Lung (tissue), 11 donors: ENCODE measurements at regions not wholly inside any gene's neighbourhood (a gene's known extent, or its start where the extent isn't known, plus 50 kb on each side); places are given as distances from the start of the nearest gene placed in this dataset.

Experiments
- ATAC-seq: fragments of 200-7000 bp; cut with Tn5 transposase; one replicate; pipeline ENCODE4 v1.9.1; 2020; ENCODE audit warnings: moderate number of reproducible peaks; ENCODE audit not compliant: insufficient read depth, low FRiP score
- DNase-seq, 3 donors: peaks; one replicate each; pipeline ENCODE4 v3.0.0-alpha.2; 2013 to 2017
- H3K27ac ChIP-seq, 2 donors: one replicate each; pipeline ENCODE4 v1.5.1; 2013; ENCODE audit warnings: mild to moderate bottlenecking in 2 of 2, moderate library complexity in 2 of 2, control low read depth in 1 of 2, inconsistent platforms in 1 of 2, low read depth in 1 of 2, low read length in 1 of 2
- H3K27me3 ChIP-seq, 3 donors: one replicate each; pipeline ENCODE4 v1.5.1; 2013; ENCODE audit warnings: low read length in 2 of 3; ENCODE audit not compliant: control insufficient read depth in 3 of 3, insufficient read depth in 3 of 3
- H3K36me3 ChIP-seq, 4 donors: one replicate each; pipeline ENCODE4 v1.5.1; 2013; ENCODE audit warnings: low read length in 4 of 4, mild to moderate bottlenecking in 1 of 4, moderate library complexity in 1 of 4; ENCODE audit not compliant: control insufficient read depth in 4 of 4, insufficient read depth in 4 of 4
- H3K4me1 ChIP-seq, 5 donors: one replicate each; pipeline ENCODE4 v1.5.1; 2013; ENCODE audit warnings: low read length in 5 of 5, mild to moderate bottlenecking in 2 of 5, moderate library complexity in 1 of 5; ENCODE audit not compliant: control insufficient read depth in 5 of 5, insufficient read depth in 5 of 5
- H3K4me3 ChIP-seq: one replicate; pipeline ENCODE4 v1.5.1; 2013; ENCODE audit warnings: mild to moderate bottlenecking, control low read depth, moderate library complexity
- H3K9ac ChIP-seq, 2 donors: one replicate each; pipeline ENCODE4 v1.5.1; 2013; ENCODE audit warnings: low read length in 2 of 2, control low read depth in 1 of 2; ENCODE audit not compliant: insufficient read depth in 1 of 2
- H3K9me3 ChIP-seq, 4 donors: one replicate each; pipeline ENCODE4 v1.5.1; 2013; ENCODE audit warnings: low read length in 3 of 4, mild to moderate bottlenecking in 1 of 4, moderate library complexity in 1 of 4; ENCODE audit not compliant: control insufficient read depth in 4 of 4, insufficient read depth in 3 of 4
- WGBS, 2 donors: extraction: QIAGEN DNeasy Blood & Tissue Kit; methylation state at CpG; one replicate each; pipeline ENCODE4 v1.1.7; 2013; 5-methylcytosine and 5-hydroxymethylcytosine counted together
- TF ChIP-seq, protein P1 (sequence below): IDR thresholded peaks from 2 replicates; pipeline ENCODE4 v1.5.1; 2012; ENCODE audit warnings: mild to moderate bottlenecking; ENCODE audit errors: control extremely low read depth, extremely low read depth
- donor health status: control.
- donor health status: control.
- donor health status: Bipolar disorder and iron deficiency.
- donor health status: healthy.
- donor health status: DM: yes; HTN: yes; CAD: no.

DNA sequence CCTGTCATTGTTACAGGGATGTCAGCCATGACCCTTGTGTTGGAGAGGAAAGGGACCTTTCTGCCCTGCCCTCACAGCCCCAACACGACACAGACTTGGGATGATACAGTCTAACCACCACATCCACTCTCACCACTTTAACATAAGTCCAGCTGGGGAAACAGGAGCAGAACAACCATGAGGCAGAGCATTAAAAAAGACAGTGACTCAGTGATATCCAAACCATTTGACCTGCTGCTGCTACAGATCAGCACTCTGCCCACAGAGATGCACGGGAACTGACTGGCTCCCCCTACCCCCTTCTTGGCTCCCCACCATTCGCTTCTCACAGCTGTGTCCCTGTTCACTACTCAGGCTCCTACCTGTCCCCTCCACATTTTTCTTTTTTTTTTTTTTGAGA lies 458.6 kb downstream of the ZNF608 start:
- Histone ChIP-seq H3K9me3 (no peaks in the 10 kb centered on the region), H3K4me3 (no peak overlapping the region), H3K36me3 (no peaks in the 10 kb centered on the region), H3K4me1 (peaks cover 5 to 14% (median 8%) of the 10 kb centered on the region in 5 donors), H3K27ac (peak overlapping the region in 1 of 2 donors; percentile 10), H3K27me3 (no peaks in the 10 kb centered on the region), H3K9ac (no peak overlapping the region)
- WGBS, 2 donors: 95 to 97% methylated on average over 3 of the region's 3 CpGs
- DNase-seq (no peak), ATAC-seq (no peak)
- TF ChIP-seq, protein P1, sequence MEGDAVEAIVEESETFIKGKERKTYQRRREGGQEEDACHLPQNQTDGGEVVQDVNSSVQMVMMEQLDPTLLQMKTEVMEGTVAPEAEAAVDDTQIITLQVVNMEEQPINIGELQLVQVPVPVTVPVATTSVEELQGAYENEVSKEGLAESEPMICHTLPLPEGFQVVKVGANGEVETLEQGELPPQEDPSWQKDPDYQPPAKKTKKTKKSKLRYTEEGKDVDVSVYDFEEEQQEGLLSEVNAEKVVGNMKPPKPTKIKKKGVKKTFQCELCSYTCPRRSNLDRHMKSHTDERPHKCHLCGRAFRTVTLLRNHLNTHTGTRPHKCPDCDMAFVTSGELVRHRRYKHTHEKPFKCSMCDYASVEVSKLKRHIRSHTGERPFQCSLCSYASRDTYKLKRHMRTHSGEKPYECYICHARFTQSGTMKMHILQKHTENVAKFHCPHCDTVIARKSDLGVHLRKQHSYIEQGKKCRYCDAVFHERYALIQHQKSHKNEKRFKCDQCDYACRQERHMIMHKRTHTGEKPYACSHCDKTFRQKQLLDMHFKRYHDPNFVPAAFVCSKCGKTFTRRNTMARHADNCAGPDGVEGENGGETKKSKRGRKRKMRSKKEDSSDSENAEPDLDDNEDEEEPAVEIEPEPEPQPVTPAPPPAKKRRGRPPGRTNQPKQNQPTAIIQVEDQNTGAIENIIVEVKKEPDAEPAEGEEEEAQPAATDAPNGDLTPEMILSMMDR: no peak

DNA sequence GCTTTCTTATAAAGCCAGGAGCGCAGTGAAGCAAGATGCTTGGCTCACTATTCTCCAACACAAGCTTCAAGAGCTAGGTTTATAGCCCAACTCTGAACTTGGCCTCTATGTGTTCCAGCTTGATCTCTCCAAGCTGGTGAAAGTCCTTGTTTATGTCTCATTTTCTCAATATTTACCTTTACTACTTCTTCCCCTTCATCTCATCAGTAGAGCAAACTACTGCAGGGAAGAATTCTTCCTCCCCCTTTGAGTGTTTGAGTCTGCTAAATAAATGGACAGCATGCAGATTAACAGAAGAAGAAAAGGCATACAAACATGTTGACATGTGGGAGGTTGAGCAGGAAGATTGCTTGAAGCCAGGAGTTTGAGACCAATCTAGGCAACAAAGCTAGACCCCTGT lies 460.7 kb downstream of the ZNF608 start:
- no peaks in the 10 kb centered on the region for H3K9me3 ChIP-seq
- ATAC-seq: no peak
- no peak overlapping the region for H3K27ac ChIP-seq
- no peaks in the 10 kb centered on the region for H3K27me3 ChIP-seq
- TF ChIP-seq, protein P1: no peak
- no peaks in the 10 kb centered on the region for H3K36me3 ChIP-seq
- no peak for DNase-seq
- H3K4me1 ChIP-seq: peaks cover 5 to 14% (median 8%) of the 10 kb centered on the region in 5 donors
- 89 to 92% methylated on average over 1 of the region's 1 CpG for WGBS, 2 donors
- H3K4me3 ChIP-seq: no peak overlapping the region
- no peak overlapping the region for H3K9ac ChIP-seq

DNA sequence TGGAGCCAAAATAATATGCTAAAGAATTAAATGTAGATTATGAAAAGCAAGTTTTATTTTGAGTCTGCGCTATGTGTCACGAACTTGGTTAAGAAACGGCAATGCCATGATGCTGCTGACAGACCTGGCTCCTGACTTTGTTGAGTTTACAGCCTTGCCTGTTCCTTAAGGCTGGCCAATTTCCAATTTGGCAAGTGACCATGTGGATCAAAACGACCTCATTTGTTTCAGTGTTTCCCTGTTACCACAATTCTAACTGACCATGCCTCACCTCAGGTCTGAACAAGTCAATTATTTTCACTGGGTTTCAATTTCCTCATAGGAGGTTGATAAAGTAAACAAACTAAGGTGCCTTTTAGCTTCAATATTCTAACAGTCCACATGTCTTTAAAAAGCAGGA lies 461.4 kb downstream of the ZNF608 start:
- Histone ChIP-seq H3K27me3 (no peaks in the 10 kb centered on the region), H3K4me1 (peaks cover 3 to 16% (median 8%) of the 10 kb centered on the region in 5 donors), H3K9me3 (no peaks in the 10 kb centered on the region), H3K27ac (no peak overlapping the region), H3K9ac (no peak overlapping the region), H3K4me3 (no peak overlapping the region), H3K36me3 (no peaks in the 10 kb centered on the region)
- WGBS, 2 donors: 68 to 80% methylated on average over 4 of the region's 4 CpGs
- ATAC-seq (no peak), DNase-seq (no peak)
- TF ChIP-seq, protein P1: no peak

GRCh38 chr5:124283031-124283430 lies 463.4 kb downstream of the ZNF608 start:
- no peak overlapping the region for H3K27ac ChIP-seq
- no peak overlapping the region for H3K9ac ChIP-seq
- H3K9me3 ChIP-seq: no peaks in the 10 kb centered on the region
- ATAC-seq (no peak), DNase-seq (no peak)
- H3K4me3 ChIP-seq: no peak overlapping the region
- no peaks in the 10 kb centered on the region for H3K27me3 ChIP-seq
- no peaks in the 10 kb centered on the region for H3K36me3 ChIP-seq
- H3K4me1 ChIP-seq: peaks cover 0 to 13% (median 0%) of the 10 kb centered on the region in 5 donors
- TF ChIP-seq, protein P1: no peak
- 43 to 54% methylated on average over 2 of the region's 2 CpGs for WGBS, 2 donors
